Head of caudate nucleus (tissue), 42 donors: ENCODE measurements at regions not wholly inside any gene's neighbourhood (a gene's known extent, or its start where the extent isn't known, plus 50 kb on each side); places are given as distances from the start of the nearest gene placed in this dataset.

ENCODE experiments used
- DNase-seq, 42 donors: peaks; one replicate each; pipeline versions ENCODE4 v3.0.0 to v3.0.0-alpha.2; 2020 to 2021; ENCODE audit warnings: mixed read lengths in 7 of 42
- intact Hi-C: fragments of 100-400 bp; cut with DNase I; formaldehyde crosslinking; loops from one replicate; pipeline ENCODE4 v1.15.0; 2022

DNA sequence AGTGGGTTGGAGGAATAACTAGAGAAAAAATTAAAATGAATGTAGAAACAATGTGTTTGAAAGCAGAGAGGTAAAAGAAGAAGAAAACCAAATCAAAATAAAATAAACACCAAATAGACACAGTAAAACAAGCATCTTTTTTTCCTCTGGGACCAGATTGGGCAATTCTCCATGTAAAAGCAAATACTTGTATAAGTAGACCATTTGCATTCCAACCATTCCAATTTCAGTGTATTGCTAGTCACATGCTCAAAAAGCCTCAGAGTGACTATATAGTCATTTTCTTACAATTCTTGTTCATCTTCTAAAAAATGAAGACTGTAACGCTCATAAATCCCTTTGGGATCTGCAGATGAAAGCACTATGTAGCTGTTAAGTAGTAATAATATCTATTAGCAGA, 969.5 kb downstream of the PCDH18 start:
- no peak for DNase-seq
- intact Hi-C loops: no loop called here

DNA sequence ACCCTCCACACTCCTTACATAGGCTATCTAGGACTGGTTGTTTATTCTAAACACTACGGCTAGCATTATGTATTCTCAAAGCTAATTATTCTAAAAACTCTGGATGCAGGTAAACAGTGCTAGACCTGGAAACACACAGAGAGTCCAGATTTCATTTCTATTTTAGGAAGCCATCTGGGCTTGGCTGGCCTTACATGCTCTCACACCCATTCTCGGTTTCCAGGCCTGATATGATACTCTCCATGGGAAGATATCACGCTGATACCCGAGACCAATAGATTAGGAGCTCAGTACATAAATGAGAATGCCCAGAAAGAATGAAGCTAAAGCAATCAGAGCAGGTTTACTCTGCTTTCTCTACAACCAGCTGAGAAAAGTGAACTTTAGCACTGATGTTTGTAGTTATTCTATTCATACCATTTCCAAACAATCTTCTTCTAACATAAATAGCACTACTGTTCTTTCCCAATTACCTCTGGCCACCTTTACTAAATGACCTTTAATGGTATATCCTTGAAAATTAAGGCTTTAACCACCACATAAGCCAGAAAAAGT, 973.3 kb downstream of the PCDH18 start:
- intact Hi-C loops: no loop called here

DNA sequence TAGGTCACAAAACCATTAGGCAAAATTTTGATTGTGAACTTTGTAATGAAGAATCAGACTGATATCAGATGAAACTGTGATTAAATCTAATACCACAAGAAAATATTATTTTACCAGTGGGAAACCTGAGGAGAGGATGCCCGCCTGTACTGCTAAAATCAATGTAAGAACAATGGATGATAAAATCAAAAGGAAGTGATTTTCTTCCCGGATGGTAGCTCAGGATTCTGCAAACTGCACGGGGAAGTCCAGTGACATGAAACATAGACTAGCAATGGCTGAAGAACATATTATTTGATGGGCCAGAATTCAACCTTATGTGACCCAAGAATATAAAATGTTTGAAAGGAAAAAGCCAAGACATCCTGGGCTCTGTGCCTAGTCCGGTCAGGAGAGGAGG, 974.9 kb downstream of the PCDH18 start:
- DNase-seq: no peak
- intact Hi-C loops: no loop called here

More for the DNA sequence above, 973.3 kb downstream of the PCDH18 start:
- no peak for DNase-seq

DNA sequence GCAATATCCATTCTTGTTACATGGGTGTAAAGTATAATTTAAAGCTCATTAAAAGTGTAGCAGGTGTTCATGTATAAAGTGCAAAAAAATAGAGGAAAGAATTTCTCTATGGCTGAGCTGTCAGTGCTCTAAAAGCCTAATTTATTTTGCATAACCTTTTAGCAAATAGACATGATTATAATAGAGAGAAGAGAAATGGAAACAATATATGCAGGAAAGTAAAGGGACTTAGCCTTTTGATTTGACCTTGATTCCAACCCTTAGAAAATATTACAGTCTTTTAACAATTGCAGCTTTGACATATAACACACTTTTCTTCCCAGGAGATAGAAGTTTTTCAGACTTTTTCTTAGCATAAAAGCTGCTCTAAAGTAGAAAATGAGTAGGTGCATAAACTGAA, 978.3 kb downstream of the PCDH18 start:
- intact Hi-C loops: no loop called here
- no peak for DNase-seq

DNA sequence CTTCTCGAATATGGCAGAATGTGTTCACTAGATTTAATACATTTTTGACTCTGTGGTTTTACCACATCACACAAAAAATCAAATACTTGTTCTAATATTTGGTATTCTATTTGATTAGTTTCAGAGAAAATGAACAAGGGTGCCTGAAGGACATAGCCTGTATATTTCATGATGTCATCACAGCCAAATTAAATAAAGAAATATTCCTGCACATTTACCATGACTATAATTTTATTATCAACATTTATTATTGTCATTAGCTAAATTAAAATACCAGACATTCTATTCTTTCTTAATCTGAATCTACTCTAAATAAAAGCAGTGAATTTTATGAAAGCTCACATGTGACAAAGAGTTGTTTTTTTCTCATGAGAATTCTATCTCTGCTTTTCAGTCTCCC, 980.5 kb downstream of the PCDH18 start:
- intact Hi-C loops: no loop called here

DNA sequence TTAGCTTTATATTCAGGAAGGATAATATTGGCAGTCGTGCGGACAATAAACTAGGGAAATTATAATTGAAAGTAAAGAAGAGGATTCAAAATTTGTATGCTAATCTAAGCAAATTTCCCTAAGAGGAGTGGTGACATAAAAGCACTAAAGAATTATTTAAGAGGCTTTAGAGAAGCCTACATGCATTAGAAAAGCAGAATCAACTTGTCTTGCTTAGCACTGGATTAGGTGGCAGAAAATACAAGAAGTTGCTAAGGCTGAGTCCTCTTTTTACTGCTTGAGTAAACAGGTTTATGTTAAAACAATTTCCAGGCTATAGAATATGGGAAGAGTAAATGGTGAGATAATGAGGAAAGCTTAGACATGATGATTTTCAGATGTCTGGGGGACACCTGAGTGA, 991.5 kb downstream of the PCDH18 start:
- no peak for DNase-seq
- intact Hi-C loops: no loop called here

More for the DNA sequence above, 980.5 kb downstream of the PCDH18 start:
- no peak for DNase-seq

DNA sequence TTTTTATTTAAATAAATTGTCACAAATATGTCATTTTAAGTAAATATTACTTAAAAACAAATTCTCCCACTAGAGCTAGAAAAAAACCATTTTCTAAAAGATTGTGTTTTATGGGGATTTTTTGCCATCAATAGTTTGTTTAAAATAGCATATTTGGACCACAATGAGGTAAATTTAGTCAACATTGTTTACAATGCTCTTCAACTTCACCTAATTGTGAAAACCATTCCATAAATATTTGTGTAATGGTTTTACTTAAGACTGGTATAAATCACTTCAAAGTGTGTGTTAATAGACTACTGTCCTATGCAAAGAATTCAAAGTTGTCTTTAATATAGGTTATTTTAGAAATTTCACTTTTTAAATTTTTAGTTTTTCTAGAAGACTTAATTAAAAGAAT, 1004.2 kb downstream of the PCDH18 start:
- intact Hi-C loops: no loop called here
- no peak for DNase-seq

DNA sequence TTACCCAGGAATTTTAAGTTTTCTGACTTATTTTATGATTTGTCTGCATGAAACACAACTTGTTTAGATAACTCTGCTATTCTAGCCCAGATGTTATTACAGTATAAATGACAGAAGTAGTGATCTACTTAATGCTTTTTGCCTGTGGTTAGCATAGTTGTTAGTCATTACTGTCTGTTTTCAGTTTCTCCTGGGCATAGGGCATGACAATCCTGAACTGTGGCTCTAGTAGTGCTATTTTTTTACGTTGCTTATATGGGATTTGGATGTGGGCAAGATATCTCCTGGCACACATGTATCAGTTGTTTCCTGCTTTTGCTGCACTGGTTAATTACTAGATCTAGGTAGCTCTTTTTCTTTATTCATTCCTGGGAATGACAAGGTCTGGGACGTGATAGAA, 1005.8 kb downstream of the PCDH18 start:
- DNase-seq: no peak
- intact Hi-C loops: no loop called here

DNA sequence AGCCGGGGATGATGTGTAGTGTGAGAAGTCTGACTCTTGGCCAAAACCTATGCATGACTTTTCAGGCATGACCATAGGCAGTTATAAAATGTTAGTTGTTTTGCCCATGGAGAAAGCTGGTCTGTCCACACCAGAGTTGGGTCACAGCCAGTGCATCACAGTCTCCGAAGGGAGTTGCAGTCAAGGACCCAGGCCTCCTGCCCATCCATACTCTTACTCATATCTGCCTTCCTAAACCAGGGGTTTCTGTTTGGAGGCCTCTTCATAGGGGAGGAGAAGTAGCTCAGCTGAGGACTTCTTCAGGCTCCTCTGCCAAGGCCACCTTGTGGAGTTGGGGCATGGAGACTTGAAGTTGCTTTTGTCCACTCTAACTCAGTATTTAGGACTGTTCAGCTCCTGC, 1008.3 kb downstream of the PCDH18 start:
- intact Hi-C loops: no loop called here

DNA sequence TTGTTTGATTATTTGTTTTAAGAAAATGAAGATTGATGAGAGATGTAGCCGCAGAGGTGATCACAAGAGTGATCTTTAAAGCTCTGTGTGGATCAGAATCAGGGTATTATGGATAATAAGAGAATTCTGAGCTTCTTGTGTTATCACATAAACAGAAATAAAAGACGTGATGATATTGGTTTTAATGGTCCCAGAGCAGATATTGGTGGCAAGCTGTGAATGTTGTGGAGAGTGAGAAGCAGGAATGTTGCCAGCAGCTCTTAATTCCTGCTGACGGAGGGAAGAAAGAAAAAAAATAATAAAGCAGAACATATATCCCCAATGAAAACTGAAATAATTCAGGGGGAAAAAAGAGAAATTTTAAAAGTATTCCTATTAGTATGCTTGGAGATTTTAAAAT, 1015.9 kb downstream of the PCDH18 start:
- intact Hi-C loops: no loop called here
- DNase-seq: no peak

More for the DNA sequence above, 1008.3 kb downstream of the PCDH18 start:
- no peak for DNase-seq

DNA sequence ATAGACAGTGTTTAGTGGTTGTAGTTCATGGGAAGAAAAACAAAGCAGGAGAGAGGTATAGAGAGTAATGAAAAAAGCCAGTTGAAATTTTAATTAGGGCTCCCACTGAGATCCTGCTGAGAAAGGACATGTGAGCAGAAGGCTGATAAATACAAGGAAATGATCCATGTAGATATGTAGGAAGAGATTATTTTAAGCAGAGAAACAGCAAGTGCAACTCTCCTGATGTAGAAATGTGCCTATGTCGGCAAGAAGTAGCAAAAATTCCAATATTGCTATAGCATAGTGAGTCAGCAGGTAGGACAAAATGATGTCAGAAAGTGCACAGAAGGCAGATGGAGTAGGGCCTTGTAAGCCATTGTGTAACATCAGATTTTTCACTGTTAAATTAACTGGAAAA, 1027.3 kb downstream of the PCDH18 start:
- DNase-seq: no peak
- intact Hi-C loops: no loop called here

DNA sequence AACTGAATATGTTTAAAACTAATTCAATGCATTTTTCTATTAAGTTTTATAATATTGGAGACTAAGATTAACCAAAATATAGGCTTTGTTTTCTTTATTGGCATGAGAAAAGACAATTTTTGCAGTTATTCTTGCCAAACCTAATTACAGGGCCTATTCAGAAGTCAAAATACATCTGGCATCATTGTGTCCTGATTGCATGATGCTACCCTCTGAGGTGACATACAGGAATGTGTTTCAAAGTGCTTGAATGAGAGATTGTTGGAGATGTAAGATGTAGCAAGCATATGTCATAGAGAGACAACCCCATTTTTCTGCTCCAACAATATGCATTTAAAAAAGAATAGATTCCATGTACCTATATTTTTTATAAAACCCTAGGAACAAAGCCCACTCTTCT, 1036.4 kb downstream of the PCDH18 start:
- intact Hi-C loops: no loop called here
- no peak for DNase-seq

DNA sequence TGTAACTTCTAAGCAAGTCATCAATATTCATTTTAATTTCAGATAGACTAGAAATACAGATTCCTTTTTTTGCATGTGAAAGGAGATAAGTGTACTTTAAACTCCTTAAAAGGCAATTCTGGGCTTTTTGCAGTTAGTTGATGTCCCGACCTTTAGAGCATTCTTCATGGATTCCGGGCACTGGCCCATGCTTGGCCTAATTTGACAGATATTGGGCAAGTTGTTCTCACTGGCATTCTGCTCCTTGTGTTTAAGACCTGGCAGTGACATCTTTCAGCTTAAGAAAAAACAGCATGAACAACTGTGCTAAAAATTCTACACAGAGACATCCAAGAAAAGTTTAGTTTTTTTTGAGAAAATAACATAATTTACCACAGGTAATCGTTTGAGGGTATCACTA, 1037.2 kb downstream of the PCDH18 start:
- intact Hi-C loops: no loop called here
- peak in 11 of 42 donors; percentile 2 to 47 (median 15) for DNase-seq

DNA sequence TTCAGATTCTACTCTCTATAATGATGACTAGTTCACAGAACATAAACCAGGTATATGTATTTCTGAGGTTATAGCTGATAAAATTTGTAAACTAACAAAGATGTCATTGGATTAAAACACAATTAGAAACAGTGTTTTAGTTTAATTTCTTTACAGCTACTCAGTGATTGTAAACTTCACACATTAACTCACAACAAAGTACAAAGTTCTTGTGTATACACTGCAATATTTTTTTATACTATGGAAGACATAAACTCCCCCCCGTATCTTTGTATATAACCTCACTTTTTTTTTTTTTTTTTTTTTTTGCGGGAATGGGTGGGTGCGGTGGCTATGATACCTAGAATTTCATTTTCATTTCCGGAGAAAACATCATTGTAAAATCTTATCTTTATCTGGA, 1043.2 kb downstream of the PCDH18 start:
- intact Hi-C loops: no loop called here
- no peak for DNase-seq

DNA sequence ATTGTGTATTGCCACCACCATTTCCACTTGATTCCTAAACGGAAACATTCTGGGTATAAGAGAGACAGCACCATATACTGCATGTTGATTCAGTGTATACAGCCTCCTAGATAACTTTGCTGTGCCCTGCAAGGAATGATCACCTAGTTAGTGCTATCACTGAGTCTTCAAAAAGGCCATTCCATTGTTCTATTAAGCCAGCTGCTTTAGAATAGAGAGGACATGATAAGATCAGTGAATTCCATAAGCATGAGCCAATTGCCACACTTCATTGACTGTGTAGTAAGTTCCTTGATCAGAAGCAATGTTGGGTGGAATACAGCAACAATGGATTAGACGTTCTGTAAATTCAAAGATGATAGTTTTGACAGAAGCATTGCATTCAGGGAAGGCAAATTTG, 1047.3 kb downstream of the PCDH18 start:
- intact Hi-C loops: no loop called here
- no peak for DNase-seq

DNA sequence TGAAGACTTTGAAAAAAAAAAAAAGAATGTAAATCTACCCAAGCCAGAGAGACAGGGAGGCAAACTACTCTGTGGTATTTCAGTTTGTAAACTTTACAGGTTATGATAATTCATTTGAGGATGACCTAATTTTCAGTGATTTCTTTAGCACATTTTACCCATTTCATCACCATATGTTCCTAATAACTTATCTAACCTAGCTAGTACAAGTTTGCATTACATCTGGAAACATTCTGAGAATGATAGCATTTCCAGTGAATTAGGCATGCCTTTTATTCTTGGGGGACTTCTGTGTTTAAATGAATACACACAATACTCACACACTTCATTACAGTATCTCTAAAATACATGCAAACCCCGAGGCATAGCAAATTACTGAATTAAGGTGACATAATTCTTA, 1055.5 kb downstream of the PCDH18 start:
- no peak for DNase-seq
- intact Hi-C loops: no loop called here

DNA sequence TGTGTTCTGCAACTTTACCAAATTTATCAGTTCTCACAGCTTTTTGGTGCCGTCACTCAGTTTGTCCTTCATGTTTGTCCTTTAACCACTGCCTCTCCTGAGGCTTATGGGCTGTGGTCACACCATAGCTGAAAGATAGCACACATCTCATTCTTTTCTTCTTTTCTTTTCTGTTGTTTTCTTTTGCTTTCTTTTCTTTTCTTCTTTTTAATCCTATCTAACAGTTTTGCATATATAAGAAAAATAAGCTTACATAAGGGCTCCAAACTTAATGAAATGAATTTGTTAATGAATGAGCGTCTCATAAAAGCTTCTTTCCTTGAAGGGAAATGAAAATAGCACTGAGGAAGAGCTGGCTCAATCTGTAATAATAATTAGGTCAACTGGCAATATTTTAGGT, 1061.2 kb downstream of the PCDH18 start:
- intact Hi-C loops: no loop called here
- no peak for DNase-seq

DNA sequence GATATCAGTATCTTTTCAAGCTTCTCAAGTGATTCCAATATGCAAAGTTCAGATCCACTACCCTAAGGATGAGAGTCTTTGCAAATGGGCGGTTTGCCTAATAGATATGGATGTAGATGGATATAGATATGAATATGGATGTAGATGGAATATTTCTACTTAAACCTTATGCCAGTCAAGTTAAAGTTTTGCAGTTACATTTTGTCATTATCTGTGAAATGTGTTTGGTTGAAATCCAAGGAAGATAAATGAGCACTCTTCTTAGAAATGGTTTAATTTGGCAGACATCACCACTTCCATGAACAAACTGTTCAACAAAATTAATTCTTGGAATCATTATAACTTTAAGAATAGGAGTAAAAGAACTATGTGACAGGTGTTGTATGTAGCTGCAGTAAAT, 1066.6 kb downstream of the PCDH18 start:
- DNase-seq: no peak
- intact Hi-C loops: no loop called here

DNA sequence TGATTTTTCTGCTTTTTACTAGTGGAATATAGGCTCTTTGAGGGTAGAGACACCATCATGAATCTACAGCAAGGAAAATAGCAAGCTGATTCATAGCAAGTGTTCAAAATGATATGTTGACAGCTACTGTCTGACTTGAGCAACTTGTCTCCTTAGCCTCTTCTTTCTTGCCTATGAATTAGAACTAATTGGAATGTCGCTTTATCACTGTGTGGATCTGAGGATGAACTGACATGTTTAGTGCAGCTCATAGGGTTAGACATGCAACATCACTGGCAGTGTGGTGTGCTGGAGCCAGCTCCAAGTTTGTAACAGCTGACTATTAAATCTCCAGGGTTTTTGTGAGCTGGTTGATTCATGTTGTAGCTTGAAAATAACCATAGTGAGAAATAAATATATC, 1068.4 kb downstream of the PCDH18 start:
- DNase-seq: no peak
- intact Hi-C loops: no loop called here

DNA sequence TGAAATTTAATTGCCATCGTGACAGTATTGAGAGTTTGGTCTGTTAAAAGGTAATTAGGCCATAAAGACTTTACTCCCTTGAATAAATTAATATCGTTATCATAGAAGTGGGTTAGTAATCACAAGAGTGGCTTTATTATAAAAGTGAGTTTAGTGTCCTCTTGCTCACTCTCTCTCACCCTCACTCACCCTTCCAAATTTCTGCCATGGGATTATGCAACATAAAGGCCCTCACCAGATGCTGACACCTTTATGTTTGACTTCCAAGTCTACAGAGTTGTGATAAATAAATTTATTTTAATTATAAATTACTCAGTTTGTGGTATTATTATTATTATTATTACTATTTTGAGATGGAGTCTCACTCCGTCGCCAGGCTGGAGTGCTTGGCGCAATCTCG, 1070.8 kb downstream of the PCDH18 start:
- intact Hi-C loops: no loop called here
- no peak for DNase-seq

DNA sequence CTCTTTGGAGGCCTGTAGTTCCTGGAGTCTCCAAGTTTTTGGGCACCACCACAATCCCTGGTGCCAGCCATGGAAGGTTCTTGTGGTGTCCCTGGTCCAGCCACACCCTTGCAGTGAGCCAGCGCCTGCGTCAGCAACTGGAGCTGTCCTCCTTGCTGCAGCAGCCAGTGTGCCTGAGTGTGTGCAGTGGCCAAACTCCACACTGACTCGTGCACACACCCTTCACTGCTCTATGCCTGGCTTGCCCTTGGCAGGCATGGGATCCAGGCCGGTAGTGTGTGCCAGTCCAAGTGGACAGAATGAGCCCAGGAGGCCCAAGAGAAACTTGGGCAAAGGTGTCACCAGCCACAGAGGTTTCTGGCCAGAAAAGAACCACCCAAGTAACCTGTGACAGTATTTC, 1074.0 kb downstream of the PCDH18 start:
- DNase-seq: no peak
- intact Hi-C loops: no loop called here

DNA sequence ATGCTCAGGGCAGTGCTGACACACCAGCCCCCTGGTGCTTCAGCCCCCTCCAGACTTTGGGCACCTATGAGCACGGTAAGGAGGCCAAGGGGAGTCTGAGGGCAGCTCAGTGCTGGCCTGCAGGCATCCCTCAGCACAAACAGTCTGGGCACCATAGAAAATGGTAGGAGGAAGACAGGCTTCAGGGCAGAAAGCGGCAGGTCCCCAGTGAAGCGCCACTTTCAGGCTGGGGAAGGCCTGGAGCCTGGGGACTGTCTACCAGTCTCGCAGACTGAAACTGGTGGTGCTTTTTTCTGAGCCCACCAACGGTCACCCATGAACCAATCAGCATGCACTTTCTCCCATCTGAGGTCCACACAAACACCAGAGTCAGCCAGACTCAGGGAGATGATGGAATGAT, 1074.7 kb downstream of the PCDH18 start:
- no peak for DNase-seq
- intact Hi-C loops: no loop called here
